ENCODE measurements at regions not wholly inside any gene's neighbourhood (a gene's known extent, or its start where the extent isn't known, plus 50 kb on each side); places are given as distances from the start of the nearest gene placed in this dataset.
"Not testable (repeated sequence)": the region's sequence is repeated elsewhere in the genome, so short reads cannot be mapped to it uniquely, and the experiment has no call there.

DNA sequence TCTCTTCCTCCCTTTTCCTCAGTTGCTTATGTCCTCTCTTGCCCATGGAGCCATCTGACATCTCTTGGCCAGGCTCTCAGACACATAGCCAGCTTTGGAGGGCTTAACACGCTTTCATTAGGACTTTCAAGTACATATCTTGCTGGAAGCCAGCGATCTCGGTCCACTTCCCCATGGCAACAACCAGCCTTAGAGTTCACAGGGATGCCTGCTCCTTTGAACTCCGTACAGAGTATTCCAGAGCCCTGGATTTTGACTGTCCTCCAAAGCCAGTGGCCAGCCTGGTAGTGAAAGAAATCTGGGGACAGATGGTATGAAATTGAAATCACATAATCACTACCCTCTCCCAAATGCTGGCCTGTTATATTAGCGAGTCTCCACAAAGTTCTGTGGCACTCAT is 370.5 kb upstream of the NPVF start:
- Mint-ChIP-seq H3K27me3 (ENCODE audit: insufficient read depth) (0 out of 2 replicates have a peak, but pooled peaks cover 2% of the 10 kb centered on the region), H3K36me3 (ENCODE audit: low read depth) (no peaks in the 10 kb centered on the region), H3K4me1 (ENCODE audit: low read depth) (no peaks in the 10 kb centered on the region), H3K9me3 (peaks cover 36% of the 10 kb centered on the region), H3K27ac (no peak overlapping the region), H3K4me3 (no peak overlapping the region)
- TF ChIP-seq, protein P1, sequence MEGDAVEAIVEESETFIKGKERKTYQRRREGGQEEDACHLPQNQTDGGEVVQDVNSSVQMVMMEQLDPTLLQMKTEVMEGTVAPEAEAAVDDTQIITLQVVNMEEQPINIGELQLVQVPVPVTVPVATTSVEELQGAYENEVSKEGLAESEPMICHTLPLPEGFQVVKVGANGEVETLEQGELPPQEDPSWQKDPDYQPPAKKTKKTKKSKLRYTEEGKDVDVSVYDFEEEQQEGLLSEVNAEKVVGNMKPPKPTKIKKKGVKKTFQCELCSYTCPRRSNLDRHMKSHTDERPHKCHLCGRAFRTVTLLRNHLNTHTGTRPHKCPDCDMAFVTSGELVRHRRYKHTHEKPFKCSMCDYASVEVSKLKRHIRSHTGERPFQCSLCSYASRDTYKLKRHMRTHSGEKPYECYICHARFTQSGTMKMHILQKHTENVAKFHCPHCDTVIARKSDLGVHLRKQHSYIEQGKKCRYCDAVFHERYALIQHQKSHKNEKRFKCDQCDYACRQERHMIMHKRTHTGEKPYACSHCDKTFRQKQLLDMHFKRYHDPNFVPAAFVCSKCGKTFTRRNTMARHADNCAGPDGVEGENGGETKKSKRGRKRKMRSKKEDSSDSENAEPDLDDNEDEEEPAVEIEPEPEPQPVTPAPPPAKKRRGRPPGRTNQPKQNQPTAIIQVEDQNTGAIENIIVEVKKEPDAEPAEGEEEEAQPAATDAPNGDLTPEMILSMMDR (IDR thresholded peaks at IDR 0.05), result no peak
- no peak for DNase-seq

DNA sequence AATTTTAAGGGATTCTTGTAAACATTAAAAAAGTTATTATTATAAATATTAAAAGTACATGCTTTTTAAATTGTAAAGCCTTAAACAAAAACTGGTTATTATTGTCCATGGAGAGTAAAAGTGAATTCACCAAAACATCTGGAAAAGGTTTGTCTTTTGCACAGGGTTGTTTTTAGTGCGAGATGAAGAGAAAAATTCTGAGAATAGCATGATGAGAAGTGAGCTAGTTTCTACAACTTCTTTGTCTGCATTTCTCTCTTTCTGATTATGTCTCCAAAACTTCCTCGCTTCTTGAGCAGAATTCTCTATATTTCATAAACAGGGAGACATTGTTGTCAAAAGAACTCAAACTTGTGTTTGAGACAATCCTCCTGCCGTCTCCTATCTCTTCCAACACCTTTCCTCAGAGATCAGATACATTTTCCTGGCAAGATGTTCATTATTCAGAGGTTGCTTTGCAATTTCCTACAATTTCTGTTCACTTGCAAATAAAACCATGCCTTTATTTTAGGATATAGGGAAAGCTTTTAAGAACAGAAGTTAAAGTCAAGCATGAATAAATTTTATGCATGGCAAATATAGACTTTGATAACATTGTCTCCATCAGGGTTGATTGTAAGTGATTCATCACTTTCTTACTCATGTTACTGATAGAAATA is 372.1 kb upstream of the NPVF start:
- no peaks in the 10 kb centered on the region for H3K4me1 Mint-ChIP-seq (ENCODE audit: low read depth)
- 0 out of 2 replicates have a peak, but pooled peaks cover 2% of the 10 kb centered on the region for H3K27me3 Mint-ChIP-seq (ENCODE audit: insufficient read depth)
- no peaks in the 10 kb centered on the region for H3K36me3 Mint-ChIP-seq (ENCODE audit: low read depth)
- H3K27ac Mint-ChIP-seq, result no peak overlapping the region
- H3K4me3 Mint-ChIP-seq, result no peak overlapping the region
- peaks cover 29% of the 10 kb centered on the region for H3K9me3 Mint-ChIP-seq
- TF ChIP-seq, protein P1 (IDR thresholded peaks at IDR 0.05), result no peak
- DNase-seq, result no peak

DNA sequence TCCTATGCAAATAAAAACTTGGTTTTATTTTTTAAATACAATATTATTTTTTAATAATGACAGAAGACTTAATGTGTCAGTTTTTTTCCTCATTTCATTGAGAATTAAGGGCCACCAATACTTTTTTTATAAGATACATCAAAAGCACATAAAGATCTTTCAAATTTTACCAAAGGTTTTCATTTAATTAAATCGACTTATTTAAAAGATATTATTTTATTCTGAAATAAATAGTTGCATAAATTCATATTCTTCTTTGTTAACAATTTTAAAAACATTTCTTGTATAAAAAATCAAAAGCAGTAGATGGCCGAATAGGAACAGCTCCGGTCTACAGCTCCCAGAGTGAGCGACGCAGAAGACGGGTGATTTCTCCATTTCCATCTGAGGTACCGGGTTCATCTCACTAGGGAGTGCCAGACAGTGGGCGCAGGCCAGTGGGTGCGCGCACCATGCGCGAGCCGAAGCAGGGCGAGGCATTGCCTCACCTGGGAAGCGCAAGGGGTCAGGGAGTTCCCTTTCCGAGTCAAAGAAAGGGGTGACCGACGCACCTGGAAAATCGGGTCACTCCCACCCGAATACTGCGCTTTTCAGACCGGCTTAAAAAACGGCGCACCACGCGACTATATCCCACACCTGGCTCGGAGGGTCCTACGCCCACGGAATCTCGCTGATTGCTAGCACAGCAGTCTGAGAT is 374.6 kb upstream of the NPVF start:
- not testable (repeated sequence) for H3K36me3 Mint-ChIP-seq (ENCODE audit: low read depth); H3K27ac Mint-ChIP-seq; H3K4me1 Mint-ChIP-seq (ENCODE audit: low read depth); H3K9me3 Mint-ChIP-seq; H3K27me3 Mint-ChIP-seq (ENCODE audit: insufficient read depth); DNase-seq; H3K4me3 Mint-ChIP-seq

DNA sequence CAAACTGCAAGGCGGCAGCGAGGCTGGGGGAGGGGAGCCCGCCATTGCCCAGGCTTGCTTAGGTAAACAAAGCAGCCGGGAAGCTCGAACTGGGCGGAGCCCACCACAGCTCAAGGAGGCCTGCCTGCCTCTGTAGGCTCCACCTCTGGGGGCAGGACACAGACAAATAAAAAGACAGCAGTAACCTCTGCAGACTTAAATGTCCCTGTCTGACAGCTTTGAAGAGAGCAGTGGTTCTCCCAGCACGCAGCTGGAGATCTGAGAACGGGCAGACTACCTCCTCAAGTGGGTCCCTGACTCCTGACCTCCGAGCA is 375.1 kb upstream of the NPVF start:
- DNase-seq; H3K4me1 Mint-ChIP-seq (ENCODE audit: low read depth); H3K9me3 Mint-ChIP-seq; H3K4me3 Mint-ChIP-seq; H3K27me3 Mint-ChIP-seq (ENCODE audit: insufficient read depth); H3K36me3 Mint-ChIP-seq (ENCODE audit: low read depth); H3K27ac Mint-ChIP-seq: not testable (repeated sequence)

DNA sequence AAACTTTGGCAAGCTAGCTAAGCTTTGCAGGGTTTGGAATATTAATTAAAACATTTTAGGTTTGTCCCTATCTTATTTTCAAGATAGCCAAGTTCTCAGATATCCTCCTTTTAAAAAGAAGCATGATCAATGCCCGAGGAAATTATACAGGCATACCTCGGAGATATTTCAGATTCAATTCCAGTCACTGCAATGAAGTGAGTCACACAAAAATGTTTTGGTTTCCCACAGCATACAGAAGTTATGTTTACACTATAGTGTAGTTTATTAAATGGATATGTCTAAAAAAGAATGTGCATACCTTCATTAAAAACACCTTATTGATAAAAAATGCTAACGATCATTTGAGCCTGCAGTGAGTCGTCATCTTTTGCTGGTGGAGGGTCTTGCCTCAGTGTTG is 382.9 kb upstream of the NPVF start:
- TF ChIP-seq, protein P1 (IDR thresholded peaks at IDR 0.05), result no peak
- no peak overlapping the region for H3K27ac Mint-ChIP-seq
- H3K36me3 Mint-ChIP-seq (ENCODE audit: low read depth), result no peaks in the 10 kb centered on the region
- DNase-seq, result no peak
- peaks cover 35% of the 10 kb centered on the region for H3K9me3 Mint-ChIP-seq
- H3K4me3 Mint-ChIP-seq, result no peak overlapping the region
- no peaks in the 10 kb centered on the region for H3K27me3 Mint-ChIP-seq (ENCODE audit: insufficient read depth)
- H3K4me1 Mint-ChIP-seq (ENCODE audit: low read depth), result no peaks in the 10 kb centered on the region

DNA sequence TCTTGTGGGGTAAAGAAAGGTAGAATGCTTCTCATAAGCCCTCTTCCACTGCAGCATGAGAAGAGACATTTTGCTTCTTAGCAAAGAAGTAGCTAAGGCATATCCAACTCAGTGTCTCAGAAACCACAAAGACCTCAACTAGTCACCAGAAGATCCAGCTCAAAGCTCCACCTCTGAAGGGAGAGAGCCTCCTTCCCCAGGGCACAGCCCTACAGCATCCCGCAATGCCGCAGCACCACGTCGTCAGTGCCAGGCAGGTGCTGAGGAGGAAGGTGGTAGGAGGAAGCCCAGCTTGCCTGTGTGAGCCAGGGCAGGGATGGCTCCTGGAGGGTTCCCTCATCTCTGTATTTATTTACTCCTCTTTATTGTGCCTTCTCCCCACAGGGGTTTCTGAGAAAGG is 385.6 kb upstream of the NPVF start:
- no peak for DNase-seq
- H3K9me3 Mint-ChIP-seq, result peaks cover 52% of the 10 kb centered on the region
- TF ChIP-seq, protein P1 (IDR thresholded peaks at IDR 0.05), result no peak
- H3K4me3 Mint-ChIP-seq, result no peak overlapping the region
- H3K27ac Mint-ChIP-seq, result no peak overlapping the region
- H3K27me3 Mint-ChIP-seq (ENCODE audit: insufficient read depth), result no peaks in the 10 kb centered on the region
- H3K36me3 Mint-ChIP-seq (ENCODE audit: low read depth), result no peaks in the 10 kb centered on the region
- H3K4me1 Mint-ChIP-seq (ENCODE audit: low read depth), result no peaks in the 10 kb centered on the region

All from HFFc6 (cell line).